ENCODE measurements at regions not wholly inside any gene's neighbourhood (a gene's known extent, or its start where the extent isn't known, plus 50 kb on each side); places are given as distances from the start of the nearest gene placed in this dataset.

DNA sequence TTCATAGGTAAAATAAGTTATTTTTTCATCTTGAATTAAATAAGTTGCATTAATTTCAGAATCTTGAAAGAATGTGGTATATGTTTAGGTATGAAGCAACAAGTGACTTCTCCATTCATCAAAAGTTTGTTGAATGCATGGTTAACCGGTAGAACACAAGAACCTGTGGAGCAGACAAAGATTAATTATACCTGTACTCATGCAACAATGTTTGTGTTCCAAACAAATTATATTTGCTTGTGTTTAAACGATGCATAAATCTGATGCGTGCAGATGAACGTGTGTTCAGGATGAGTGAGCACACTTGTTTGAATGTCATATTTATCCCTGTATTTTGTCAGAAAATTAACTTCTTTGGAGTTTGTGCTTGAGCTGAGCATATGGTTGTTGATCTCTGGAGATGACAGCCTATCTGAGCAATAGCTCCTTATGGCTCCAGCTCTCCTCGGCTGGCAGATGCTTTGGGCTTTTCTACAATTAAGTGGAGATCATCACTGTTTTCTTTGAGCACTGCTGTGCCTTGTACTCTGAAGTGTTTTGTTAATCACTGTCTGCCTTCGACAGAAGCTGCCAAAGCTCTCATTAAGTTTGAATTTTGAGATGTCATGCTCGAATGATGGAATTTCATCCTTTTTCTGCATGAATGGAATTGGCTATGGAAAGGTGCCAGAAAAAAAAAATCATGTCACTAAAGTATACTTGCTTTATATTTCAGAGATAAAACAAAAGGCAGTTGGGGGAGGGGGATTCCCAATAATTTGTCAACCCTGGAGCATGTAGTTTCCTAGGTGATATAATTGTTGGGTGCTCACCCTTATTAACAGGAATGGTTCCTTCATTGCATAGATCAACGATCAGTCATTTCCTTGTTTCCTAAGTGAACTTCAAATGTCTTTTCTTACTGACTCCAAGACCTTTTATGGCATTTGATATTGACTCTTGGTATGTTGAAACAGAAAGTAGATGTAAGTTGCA, 502.5 kb upstream of the ARRDC3 start:
- DNase-seq (ENCODE audit: low read depth), result peak; percentile 36

DNA sequence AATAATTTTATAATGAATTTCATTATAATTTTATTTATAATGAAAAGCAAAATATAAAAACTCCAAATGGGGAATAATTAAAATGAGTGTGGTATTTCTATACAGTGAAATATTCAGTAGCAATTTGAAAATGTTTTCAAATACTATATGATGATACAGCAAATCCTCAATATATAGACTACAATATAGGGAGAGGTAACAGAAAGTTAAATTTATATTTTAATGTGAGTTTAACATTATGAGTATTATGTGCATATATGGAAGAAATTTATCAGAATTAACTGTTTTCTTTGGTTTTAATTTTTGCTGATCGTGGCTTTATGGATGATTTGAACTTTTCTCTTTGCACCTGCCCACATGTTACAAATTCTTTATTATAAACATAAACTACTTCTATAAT, 500.9 kb upstream of the ARRDC3 start:
- no peak for DNase-seq (ENCODE audit: low read depth)

- no peak for DNase-seq (ENCODE audit: low read depth)
These were observed 492.2 kb upstream of the ARRDC3 start for GRCh38 chr5:91875196-91875779.

DNA sequence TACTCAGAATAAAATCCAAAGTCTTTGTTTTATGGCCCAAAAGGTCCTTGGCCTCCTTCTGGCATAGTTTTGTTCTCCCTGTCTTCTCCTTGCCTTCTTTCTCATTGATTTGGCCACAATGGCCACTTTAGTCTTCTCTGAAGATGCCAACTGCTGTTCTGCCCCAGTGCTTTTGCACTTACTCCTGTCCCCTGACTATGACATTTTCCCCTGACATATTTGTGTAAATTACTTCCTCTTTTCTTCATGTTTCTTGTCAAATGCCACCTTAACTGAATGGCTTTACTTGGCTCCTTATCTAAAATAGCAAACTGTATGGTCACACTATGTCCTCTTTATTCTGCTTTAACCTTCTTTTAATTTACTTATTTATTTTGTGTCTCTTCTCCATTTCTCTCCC, 484.7 kb upstream of the ARRDC3 start:
- DNase-seq (ENCODE audit: low read depth), result no peak

DNA sequence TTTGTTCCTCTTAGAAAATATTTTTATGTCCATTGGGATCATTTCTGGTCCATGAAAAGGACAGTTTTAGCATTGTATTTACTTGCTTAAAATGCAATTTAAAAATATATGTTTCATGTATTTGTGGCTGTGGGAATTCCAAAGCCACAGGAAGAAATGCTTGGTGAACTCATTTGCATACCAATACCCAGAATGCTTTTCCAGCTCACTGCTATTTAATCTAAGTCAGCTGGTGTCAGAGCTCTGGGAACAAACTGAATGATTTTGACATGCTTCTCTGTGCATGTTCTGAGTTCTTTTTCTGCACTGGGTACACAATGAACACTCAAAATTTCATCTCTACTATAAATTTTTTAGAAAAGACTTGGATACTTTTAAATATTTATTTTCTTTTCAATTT, 482.8 kb upstream of the ARRDC3 start:
- DNase-seq (ENCODE audit: low read depth), result no peak

DNA sequence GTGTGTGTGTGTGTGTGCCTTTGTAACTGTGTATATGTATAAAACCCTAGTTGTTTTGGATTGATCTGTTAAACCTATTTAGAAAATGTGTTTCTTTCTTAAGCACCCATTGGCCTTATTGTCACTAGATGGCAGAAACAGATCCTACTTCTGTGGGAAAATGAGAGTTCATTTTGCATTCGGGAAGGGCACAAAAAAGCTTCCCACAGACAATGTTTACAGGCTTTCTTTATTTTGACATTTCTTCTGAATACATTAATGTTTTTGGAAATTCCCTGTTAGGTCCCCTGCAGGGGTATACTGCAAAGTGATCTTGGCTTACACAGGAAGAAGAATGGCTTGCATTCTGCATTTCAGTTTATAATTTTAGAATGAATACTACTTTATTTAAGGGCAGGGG, 481.8 kb upstream of the ARRDC3 start:
- DNase-seq (ENCODE audit: low read depth), result no peak

GRCh38 chr5:91851670-91852069, 468.6 kb upstream of the ARRDC3 start:
- no peak for DNase-seq (ENCODE audit: low read depth)

- DNase-seq (ENCODE audit: low read depth), result no peak
These were observed 466.9 kb upstream of the ARRDC3 start for GRCh38 chr5:91850031-91850430.

DNA sequence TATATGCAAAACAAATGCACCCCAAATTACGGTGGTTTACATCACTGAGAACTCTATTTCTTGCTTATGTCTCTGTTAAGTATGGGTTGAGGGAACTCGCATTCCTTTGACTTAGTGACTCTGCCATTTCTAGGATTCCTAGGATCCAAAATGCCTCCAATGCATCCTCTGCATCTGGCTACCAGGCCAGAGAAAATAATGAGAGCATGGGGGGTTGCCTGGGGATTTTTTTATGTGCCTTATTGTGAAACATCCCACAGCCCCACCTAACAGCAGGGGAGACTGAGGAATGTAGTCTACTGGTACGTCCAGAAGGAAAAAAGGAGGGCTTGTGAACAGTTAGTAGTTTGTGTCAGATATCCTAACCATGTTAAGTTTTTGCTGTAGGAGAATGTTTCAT, 466.0 kb upstream of the ARRDC3 start:
- no peak for DNase-seq (ENCODE audit: low read depth)

DNA sequence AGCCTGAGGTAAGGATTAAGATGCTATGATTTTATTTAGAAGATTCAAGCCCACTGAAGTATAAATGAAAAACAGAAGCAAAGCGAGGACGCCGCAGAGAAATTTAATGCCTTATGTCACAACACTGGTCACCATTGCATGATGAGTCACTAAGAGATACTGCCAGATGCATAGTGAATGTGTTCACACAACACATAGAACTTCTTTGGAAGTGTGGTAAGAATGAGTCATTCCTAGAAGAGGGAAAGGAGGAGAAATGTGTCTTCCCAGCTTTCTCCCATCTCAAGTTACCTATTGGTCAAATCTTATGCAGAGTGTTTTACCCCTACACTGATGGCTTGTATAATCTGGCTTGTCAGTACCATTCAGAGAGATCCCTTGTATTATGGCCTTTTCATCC, 465.3 kb upstream of the ARRDC3 start:
- peak; percentile 96 for DNase-seq (ENCODE audit: low read depth)

- DNase-seq (ENCODE audit: low read depth), result no peak
These were observed 458.3 kb upstream of the ARRDC3 start for GRCh38 chr5:91841423-91841822.

- no peak for DNase-seq (ENCODE audit: low read depth)
These were observed 457.3 kb upstream of the ARRDC3 start for GRCh38 chr5:91840412-91840811.

GRCh38 chr5:91839721-91840120, 456.6 kb upstream of the ARRDC3 start:
- no peak for DNase-seq (ENCODE audit: low read depth)

GRCh38 chr5:91839233-91839632, 456.1 kb upstream of the ARRDC3 start:
- no peak for DNase-seq (ENCODE audit: low read depth)

GRCh38 chr5:91830361-91830953, 447.3 kb upstream of the ARRDC3 start:
- DNase-seq (ENCODE audit: low read depth), result no peak

DNA sequence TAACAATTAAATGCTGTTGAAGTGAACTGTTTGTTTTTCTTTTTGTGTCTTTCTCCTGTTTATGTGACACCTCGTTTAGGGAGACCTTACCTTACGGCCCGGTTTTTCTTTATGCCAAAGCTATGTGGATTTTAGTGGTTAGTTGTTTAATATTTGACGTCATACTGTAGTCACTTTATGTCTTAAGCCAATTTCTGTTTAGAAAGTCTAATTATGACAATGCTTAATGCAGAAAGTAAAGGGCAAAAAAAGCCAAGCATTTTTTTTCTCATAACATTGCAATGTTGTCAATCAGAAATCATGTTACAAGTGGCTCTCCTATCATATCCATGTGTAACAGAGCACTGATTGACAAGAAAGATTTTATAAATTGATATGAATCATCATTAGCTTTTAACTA, 442.5 kb upstream of the ARRDC3 start:
- DNase-seq (ENCODE audit: low read depth), result no peak

- DNase-seq (ENCODE audit: low read depth), result no peak
These were observed 441.3 kb upstream of the ARRDC3 start for GRCh38 chr5:91824406-91824805.

DNA sequence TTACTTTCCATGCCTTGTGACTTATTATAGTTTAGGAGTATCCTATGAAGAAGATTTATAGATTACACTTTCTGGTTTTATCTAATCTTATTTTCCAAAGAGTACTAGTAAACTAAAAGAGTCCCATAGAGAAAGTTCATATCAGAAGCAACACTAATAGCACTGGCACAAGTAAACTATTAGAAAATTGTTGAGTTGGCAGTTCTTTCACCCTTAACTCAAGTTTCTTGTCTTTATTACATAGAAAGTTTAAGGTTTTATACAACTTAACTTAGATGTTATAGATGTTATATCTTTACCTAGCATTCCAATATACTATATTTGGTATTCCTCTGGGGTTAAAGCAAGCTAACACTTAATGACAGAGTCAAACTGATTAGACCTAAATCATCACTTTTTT, 437.8 kb upstream of the ARRDC3 start:
- no peak for DNase-seq (ENCODE audit: low read depth)

DNA sequence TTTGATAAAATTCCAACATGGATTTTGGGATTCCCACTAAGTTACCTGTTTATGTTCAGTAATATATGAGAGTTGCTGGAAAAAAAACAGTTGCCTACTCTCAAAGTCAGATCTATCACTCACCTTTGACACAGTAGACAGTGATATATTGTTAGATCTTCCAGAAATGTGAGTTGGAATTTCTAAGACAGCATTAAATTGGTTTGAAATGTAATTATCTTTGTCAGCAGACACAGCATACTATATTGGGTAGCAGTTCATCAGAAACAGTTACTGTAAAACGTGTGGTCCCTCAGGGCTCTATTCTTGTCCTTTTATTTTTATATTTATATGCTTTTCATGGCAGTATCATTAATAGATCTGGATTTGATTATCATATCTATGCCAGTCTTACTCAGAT, 433.6 kb upstream of the ARRDC3 start:
- no peak for DNase-seq (ENCODE audit: low read depth)

GRCh38 chr5:91797576-91797975, 414.5 kb upstream of the ARRDC3 start:
- no peak for DNase-seq (ENCODE audit: low read depth)

GRCh38 chr5:91794856-91795548, 411.9 kb upstream of the ARRDC3 start:
- no peak for DNase-seq (ENCODE audit: low read depth)

DNA sequence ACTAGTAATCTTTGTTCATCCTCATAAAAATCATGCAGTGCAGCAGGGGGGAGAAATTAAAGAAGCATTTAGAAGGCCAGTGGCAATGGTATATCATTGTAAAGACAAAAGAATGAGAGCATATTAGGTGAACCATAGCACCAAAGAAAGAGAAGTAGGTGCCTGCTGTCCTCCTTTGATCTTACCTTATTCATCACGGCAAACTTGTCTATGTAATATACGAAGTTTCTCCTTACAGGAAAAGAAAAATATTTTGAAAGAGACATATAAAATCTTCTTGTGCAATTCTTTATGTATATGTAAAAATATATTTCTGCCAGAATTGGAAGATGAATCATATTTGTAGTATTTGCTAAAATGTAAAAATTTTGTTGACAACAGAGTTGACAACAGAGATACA, 411.3 kb upstream of the ARRDC3 start:
- no peak for DNase-seq (ENCODE audit: low read depth)

All from HT1080 (cell line).